HepG2 (cell line): ENCODE measurements at regions not wholly inside any gene's neighbourhood (a gene's known extent, or its start where the extent isn't known, plus 50 kb on each side); places are given as distances from the start of the nearest gene placed in this dataset.

ENCODE experiments used
- ATF1 ChIP-seq: IDR thresholded peaks from 2 replicates; pipeline ENCODE4 v1.6.1; 2016; ENCODE audit warnings: mild to moderate bottlenecking, control low read depth
- ZNF549 ChIP-seq: sonication (generic); formaldehyde crosslinking; IDR thresholded peaks from 2 replicates; pipeline ENCODE4 v1.5.0; 2020; ENCODE audit warnings: missing genetic modification reagents
- ZSCAN25 ChIP-seq: sonication (generic); formaldehyde crosslinking; IDR thresholded peaks from 2 replicates; pipeline ENCODE4 v1.8.0; 2022; ENCODE audit warnings: mild to moderate bottlenecking, missing genetic modification reagents
- TF ChIP-seq, protein P1 (sequence below): sonication (generic); formaldehyde crosslinking; IDR thresholded peaks from 2 replicates; pipeline ENCODE4 v1.9.0; 2021; ENCODE audit warnings: missing genetic modification reagents, borderline replicate concordance

DNA sequence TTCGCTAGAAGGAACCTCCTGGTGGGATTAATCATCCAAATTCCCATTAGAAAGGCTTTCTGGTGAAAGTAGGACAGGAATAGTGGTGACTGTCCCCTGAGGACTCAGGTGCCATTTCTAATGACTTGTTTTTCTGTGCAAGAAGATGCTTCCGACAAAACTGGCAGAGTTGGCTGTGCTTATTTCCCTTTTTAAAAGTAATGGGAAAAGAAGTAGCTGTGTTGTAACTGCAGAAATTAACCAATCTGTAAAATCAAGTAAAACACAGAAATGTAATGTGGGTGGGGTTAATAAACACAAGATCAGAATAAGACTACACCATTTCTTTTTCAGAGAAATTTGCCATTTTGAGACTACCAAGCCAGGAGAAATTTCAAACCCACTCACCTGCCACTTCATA lies 55.0 kb upstream of the FAM9B start:
- TF ChIP-seq, protein P1, sequence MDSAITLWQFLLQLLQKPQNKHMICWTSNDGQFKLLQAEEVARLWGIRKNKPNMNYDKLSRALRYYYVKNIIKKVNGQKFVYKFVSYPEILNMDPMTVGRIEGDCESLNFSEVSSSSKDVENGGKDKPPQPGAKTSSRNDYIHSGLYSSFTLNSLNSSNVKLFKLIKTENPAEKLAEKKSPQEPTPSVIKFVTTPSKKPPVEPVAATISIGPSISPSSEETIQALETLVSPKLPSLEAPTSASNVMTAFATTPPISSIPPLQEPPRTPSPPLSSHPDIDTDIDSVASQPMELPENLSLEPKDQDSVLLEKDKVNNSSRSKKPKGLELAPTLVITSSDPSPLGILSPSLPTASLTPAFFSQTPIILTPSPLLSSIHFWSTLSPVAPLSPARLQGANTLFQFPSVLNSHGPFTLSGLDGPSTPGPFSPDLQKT (CRISPR knock-in tag): no peak
- TF ChIP-seq ZNF549 (CRISPR knock-in tag) (no peak), ATF1 (no peak), ZSCAN25 (CRISPR knock-in tag) (no peak)
